A673 (cell line): ENCODE measurements at regions not wholly inside any gene's neighbourhood (a gene's known extent, or its start where the extent isn't known, plus 50 kb on each side); places are given as distances from the start of the nearest gene placed in this dataset.
"Not testable (repeated sequence)": the region's sequence is repeated elsewhere in the genome, so short reads cannot be mapped to it uniquely, and the experiment has no call there.

Experiments used
- BruUV-seq: library from RNA; stranded (reverse); fragments of 400-500 nt; replicated peaks from 2 replicates; lab custom pipeline; 2021; lab: Mats Ljungman, UMichigan
- CTCF ChIA-PET: fragments of 300-600 bp; sonication (Branson Sonifier 250); formaldehyde crosslinking; loops from one replicate; lab custom pipeline; 2022; ENCODE audit warnings: antibody characterized with exemption; lab: Charles Lee
- POLR2A ChIA-PET: fragments of 300-600 bp; sonication (Branson Sonifier 250); formaldehyde crosslinking; loops from one replicate; lab custom pipeline; 2022; ENCODE audit warnings: antibody characterized with exemption; ENCODE audit not compliant: low non-redundant PET; lab: Charles Lee
- DNase-seq: peaks from one replicate; pipeline ENCODE4 v3.0.0-alpha.2; 2015; ENCODE audit warnings: low spot score
- H3K27ac ChIP-seq: fragments of 200-600 bp; sonication (generic); 2 replicates; pipeline ENCODE4 v1.5.1; 2016; ENCODE audit warnings: mixed run types, low read depth, mild to moderate bottlenecking, mixed read lengths, antibody characterized with exemption, low read length; ENCODE audit not compliant: poor library complexity, severe bottlenecking
- H3K27me3 ChIP-seq: fragments of 200-600 bp; sonication (generic); replicated peaks from 2 replicates; pipeline ENCODE4 v1.6.1; 2017; ENCODE audit warnings: mixed run types, low read depth, mild to moderate bottlenecking, mixed read lengths, antibody characterized with exemption, low read length; ENCODE audit not compliant: insufficient read depth, poor library complexity
- H3K36me3 ChIP-seq: fragments of 200-600 bp; sonication (generic); 2 replicates; pipeline ENCODE4 v1.6.1; 2016; ENCODE audit warnings: mixed run types, mild to moderate bottlenecking, mixed read lengths, antibody characterized with exemption, low read length; ENCODE audit not compliant: insufficient read depth, poor library complexity, severe bottlenecking
- H3K4me1 ChIP-seq: fragments of 200-600 bp; sonication (generic); 2 replicates; pipeline ENCODE4 v1.6.1; 2017; ENCODE audit warnings: mixed run types, mild to moderate bottlenecking, mixed read lengths, antibody characterized with exemption, low read length; ENCODE audit not compliant: insufficient read depth, poor library complexity, severe bottlenecking
- H3K4me3 ChIP-seq: fragments of 200-600 bp; sonication (generic); 2 replicates; pipeline ENCODE4 v1.5.1; 2016; ENCODE audit warnings: low read depth, mixed run types, mild to moderate bottlenecking, mixed read lengths, low read length; ENCODE audit not compliant: poor library complexity, severe bottlenecking
- H3K9me3 ChIP-seq: fragments of 200-600 bp; sonication (generic); 2 replicates; pipeline ENCODE4 v1.6.1; 2016; ENCODE audit warnings: mixed run types, low read depth, mild to moderate bottlenecking, mixed read lengths, antibody characterized with exemption, low read length; ENCODE audit not compliant: poor library complexity, severe bottlenecking
- EZH2 ChIP-seq: fragments of 200-600 bp; sonication (generic); IDR thresholded peaks from 2 replicates; pipeline ENCODE4 v1.6.1; 2017; ENCODE audit warnings: borderline replicate concordance, low read depth, mild to moderate bottlenecking, mixed read lengths, antibody characterized with exemption, low read length; ENCODE audit not compliant: poor library complexity, severe bottlenecking
- intact Hi-C: fragments of 100-400 bp; cut with micrococcal nuclease; formaldehyde crosslinking; loops from one replicate; pipeline ENCODE4 v1.10.0; 2022; ENCODE audit not compliant: unreplicated experiment
- TF ChIP-seq, protein P1 (sequence below): fragments of 300-800, 200-600 bp; sonication (generic); conservative IDR thresholded peaks from 2 replicates; pipeline ENCODE4 v1.5.1; 2017; ENCODE audit warnings: low read depth, mild to moderate bottlenecking, antibody characterized with exemption, low read length, moderate library complexity, mixed read lengths

DNA sequence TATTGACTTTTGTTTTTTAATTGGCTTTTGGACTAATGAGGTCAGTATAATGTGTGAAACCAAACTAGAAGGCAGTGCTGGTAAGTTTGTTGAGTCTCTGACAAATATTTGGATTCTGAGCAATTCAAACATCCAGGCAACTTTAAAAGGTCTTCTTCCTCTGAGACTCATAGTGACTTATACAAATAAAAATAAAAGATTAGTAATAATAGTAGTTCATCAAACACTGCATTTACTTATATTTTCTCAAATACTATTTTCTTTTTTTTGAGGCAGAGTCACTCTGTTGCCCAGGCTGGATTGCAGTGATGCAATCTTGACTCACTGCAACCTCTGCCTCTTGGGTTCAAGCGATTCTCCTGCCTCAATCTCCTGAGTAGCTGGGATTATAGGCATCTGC, 337.9 kb downstream of the DAD1 start:
- Histone ChIP-seq H3K4me3 (no peak overlapping the region), H3K4me1 (no peaks in the 10 kb centered on the region), H3K36me3 (no peaks in the 10 kb centered on the region), H3K27me3 (no peaks in the 10 kb centered on the region), H3K9me3 (no peaks in the 10 kb centered on the region), H3K27ac (no peak overlapping the region)
- no TSS peak for BruUV-seq
- CTCF ChIA-PET = no interaction called here
- no peak for TF ChIP-seq EZH2
- TF ChIP-seq, protein P1, sequence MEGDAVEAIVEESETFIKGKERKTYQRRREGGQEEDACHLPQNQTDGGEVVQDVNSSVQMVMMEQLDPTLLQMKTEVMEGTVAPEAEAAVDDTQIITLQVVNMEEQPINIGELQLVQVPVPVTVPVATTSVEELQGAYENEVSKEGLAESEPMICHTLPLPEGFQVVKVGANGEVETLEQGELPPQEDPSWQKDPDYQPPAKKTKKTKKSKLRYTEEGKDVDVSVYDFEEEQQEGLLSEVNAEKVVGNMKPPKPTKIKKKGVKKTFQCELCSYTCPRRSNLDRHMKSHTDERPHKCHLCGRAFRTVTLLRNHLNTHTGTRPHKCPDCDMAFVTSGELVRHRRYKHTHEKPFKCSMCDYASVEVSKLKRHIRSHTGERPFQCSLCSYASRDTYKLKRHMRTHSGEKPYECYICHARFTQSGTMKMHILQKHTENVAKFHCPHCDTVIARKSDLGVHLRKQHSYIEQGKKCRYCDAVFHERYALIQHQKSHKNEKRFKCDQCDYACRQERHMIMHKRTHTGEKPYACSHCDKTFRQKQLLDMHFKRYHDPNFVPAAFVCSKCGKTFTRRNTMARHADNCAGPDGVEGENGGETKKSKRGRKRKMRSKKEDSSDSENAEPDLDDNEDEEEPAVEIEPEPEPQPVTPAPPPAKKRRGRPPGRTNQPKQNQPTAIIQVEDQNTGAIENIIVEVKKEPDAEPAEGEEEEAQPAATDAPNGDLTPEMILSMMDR = no peak
- POLR2A ChIA-PET = no interaction called here
- intact Hi-C loops = no loop called here
- no peak for DNase-seq

GRCh38 chr14:22249770-22250169, 339.3 kb downstream of the DAD1 start:
- no peak overlapping the region for H3K27ac ChIP-seq
- intact Hi-C loops = no loop called here
- H3K27me3 ChIP-seq = no peaks in the 10 kb centered on the region
- no peak overlapping the region for H3K4me3 ChIP-seq
- H3K9me3 ChIP-seq = no peaks in the 10 kb centered on the region
- BruUV-seq = no TSS peak
- ChIA-PET CTCF (no interaction called here), POLR2A (no interaction called here)
- no peaks in the 10 kb centered on the region for H3K36me3 ChIP-seq
- no peak for TF ChIP-seq EZH2
- TF ChIP-seq, protein P1 = no peak
- DNase-seq = no peak
- H3K4me1 ChIP-seq = no peaks in the 10 kb centered on the region

DNA sequence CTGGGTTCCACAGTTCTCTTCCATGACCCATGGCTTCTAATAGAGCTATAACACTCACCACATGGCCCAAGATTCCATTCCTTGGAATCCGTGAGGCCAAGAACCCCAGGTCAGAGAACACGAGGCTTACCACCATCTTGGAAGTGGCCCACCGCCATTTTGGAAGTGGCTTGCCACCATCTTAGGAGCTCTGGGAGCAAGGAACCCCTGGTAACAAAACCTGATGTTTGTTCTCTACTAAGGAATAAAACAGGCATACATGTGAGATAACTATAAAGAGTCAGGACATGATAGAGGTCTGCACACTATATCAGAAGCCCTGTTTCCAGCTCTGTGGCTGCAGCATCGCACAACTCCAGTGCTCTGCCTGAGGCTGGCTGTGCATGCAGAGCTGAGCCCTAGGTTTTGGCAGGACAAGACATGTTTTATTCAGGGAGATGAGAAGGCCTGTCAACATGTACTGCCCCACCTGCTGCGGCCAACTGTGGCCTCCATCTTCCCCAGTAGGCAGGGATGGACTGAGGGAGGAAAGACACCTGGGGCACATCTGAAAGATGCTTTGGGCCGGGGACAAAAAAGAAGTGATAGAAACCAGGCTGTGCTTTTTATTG, 344.9 kb downstream of the DAD1 start:
- no peaks in the 10 kb centered on the region for H3K36me3 ChIP-seq
- intact Hi-C loops = no loop called here
- H3K4me1 ChIP-seq = no peaks in the 10 kb centered on the region
- TF ChIP-seq, protein P1 = no peak
- no peak for TF ChIP-seq EZH2
- no peak for DNase-seq
- no TSS peak for BruUV-seq
- H3K9me3 ChIP-seq = no peaks in the 10 kb centered on the region
- no peak overlapping the region for H3K4me3 ChIP-seq
- H3K27me3 ChIP-seq = no peaks in the 10 kb centered on the region
- no peak overlapping the region for H3K27ac ChIP-seq
- ChIA-PET CTCF (no interaction called here), POLR2A (no interaction called here)

DNA sequence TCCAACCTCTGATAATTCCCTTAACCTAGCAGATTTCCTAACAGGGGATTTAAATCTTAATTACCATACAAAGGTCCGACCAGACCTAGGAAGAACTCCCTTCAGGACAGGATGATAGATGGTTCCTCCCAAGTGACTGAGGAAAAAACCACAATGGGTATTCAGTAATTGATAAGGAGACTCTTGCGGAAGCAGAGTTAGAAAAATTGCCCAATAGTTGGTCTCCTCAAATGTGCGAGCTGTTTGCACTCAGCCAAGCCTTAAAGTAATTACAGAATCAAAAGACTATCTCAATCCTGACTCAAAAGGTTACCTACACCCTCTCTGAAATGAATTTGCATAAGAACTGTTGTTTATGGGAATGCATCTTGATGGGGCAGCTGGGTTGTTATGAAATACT, 350.7 kb downstream of the DAD1 start:
- intact Hi-C loops, H3K27me3 ChIP-seq, H3K9me3 ChIP-seq, H3K36me3 ChIP-seq, H3K4me3 ChIP-seq, BruUV-seq, DNase-seq, H3K4me1 ChIP-seq, H3K27ac ChIP-seq, CTCF ChIA-PET, POLR2A ChIA-PET: not testable (repeated sequence)
